IPS-NIHi11 (cell line): ENCODE measurements at regions not wholly inside any gene's neighbourhood (a gene's known extent, or its start where the extent isn't known, plus 50 kb on each side); places are given as distances from the start of the nearest gene placed in this dataset.
"Not testable (repeated sequence)": the region's sequence is repeated elsewhere in the genome, so short reads cannot be mapped to it uniquely, and the experiment has no call there.

Experiments
- DNase-seq: peaks from one replicate; pipeline ENCODE4 v3.0.0; 2012; ENCODE audit warnings: mixed read lengths, low spot score

DNA sequence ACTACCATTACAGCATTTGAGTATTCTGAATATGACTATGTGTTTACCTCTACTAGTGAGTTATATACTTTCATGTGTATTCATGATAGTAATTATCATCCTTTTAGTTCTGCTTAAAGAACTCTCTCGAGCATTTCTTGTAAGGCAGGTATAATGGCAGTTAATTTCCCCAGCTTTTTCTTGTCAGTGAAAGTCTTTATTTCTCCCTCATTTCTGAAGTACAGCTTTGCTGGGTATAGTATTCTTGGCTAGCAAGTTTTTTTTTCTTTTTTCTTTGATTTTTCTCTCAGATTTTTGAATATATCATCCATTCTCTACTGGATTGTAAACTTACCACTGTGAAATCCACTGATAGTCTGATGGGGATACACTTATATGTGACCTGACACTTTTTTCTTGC is 165.9 kb upstream of the ARHGAP5 start:
- no peak for DNase-seq

DNA sequence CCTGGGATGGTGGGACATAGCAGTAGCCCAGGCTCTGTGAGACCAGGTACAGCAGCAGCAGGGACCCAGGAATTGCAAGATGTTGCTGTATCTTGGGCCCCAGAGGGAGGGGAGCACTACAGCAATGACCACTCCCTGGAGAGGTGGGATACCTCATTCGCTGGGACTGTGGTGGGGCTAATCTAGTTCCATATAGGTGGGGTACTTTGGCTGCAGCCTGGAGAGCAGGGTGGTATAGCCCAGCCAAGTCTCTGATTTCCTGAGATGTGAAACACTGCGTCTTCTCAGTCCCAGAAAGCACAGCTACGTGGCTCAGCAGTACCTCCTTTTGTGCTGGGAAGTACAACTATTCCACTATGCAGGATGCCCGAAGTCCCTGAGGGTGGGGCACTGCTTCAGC is 163.7 kb upstream of the ARHGAP5 start:
- DNase-seq, result no peak

DNA sequence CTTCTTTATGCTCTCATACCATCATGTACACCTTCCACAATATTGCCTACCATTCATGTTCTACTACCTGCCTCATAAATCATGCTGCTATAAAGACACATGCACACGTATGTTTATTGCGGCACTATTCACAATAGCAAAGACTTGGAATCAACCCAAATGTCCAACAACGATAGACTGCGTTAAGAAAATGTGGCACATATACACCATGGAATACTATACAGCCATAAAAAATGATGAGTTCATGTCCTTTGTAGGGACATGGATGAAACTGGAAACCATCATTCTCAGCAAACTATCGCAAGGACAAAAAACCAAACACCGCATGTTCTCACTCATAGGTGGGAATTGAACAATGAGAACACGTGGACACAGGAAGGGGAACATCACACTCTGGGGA is 158.8 kb upstream of the ARHGAP5 start:
- DNase-seq, result not testable (repeated sequence)

DNA sequence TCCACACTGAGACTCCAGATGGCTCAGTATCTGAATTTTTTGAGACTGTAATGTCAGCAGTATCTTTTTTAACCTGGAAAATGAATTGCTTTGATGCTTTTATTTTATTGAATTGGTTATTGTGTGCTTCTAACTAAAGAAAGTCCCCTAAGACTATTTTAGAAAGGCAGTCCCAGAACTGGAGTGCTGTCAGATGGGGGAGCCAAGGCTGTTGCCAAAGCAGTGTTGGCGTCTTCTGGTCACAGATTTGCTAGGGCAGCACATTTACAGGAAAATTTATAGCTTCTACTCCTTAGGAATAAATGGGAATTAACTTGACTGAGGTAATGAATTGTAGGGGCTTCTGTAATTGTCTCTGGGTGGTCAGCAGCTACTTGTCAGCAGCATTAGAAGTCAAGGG is 157.1 kb upstream of the ARHGAP5 start:
- DNase-seq, result no peak

DNA sequence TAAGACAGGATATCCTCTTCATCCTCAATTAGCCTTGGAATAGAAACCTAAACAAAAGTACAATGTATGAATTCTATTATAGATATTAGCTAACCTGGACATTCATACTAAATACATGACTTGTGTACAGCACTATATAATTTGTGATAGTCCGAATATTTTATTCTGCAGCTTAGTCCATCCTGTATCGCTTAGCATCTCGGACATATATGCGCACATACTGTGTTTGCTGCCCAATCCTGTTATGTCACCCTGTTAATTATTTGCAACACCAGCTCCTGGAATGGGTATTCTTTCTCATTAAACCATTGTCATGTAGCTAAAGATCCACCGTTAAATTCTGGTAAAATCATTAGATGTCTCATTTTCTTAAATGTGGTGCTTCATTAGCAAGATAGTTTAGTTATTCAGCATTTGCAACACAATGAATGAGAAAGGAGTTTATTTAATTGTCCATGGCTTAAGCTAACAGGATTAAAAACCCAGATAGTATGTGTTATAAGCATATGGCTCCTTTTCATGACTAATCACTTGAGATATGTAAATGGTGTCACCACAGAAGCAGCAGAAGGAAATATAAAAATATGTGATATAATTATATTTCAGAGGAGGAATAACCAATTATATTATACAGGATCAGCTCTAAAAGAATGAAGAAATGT is 156.0 kb upstream of the ARHGAP5 start:
- no peak for DNase-seq

DNA sequence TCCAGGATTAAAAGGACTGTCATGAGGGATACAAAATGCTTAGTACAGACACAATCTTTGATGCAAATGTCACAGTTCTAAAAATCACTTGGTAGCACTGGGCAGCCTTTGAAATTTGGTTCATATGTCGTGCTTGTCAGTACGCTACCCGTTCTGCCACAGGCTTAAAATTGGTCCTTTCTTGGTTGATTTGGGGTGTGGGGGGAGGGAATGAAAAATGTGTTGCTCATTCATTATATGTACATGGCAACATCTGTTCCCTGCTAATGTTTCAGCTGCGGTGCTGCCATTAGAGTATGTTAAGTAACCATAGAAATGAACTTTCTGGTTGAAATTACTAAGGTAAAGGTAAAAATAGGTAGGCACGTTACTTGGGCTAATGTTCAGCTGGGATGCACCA is 155.4 kb upstream of the ARHGAP5 start:
- no peak for DNase-seq

DNA sequence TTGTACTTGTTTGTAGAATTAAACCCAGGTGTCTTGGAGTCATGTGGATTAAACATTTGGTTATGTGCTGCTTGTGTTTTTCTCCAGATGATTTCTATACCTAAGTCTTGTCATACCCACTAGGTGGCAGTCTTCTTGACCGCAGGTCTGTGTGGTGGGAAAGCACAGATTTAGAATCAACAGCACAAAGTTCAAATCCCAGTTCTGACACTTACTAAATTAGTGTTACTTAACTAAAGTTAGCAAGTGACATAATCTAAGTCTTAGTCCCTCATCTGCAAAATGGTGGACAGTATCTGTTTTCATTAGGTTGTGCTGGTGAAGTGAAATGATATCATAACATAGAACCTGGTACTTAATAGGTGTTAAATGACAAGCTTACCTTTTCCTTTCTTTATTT is 151.0 kb upstream of the ARHGAP5 start:
- peak; percentile 60 for DNase-seq

DNA sequence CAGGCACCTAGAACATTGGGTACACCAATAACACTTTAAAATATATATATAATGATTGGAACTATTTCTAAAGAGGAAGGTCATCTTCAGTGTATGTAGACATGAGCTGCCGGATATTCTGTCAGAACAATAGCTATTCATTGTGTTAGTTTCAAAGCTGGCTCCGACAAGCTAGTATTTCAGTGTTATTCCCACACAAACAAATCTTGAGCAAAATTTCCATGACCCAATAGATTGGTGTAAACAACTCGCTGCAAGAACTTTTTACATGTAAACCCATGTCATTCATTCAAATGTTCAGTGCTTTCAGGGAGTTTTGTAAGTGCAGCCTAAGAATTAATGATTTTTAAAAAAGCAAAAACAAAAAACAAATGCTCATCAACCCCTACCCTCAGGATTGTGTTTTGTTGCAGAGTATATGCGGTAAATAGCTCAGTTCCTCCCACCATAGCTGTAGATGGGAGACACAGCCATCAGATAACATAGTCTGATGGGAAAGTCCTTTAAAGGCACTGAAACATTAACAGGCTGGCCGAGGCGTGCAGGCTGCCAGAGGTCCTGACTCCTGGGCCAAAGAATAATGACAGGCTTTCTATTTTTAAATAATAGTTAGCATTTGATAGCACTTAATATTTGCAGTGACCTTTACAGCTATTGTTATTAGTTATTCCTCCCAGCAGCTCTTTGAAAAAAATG is 150.3 kb upstream of the ARHGAP5 start:
- no peak for DNase-seq

DNA sequence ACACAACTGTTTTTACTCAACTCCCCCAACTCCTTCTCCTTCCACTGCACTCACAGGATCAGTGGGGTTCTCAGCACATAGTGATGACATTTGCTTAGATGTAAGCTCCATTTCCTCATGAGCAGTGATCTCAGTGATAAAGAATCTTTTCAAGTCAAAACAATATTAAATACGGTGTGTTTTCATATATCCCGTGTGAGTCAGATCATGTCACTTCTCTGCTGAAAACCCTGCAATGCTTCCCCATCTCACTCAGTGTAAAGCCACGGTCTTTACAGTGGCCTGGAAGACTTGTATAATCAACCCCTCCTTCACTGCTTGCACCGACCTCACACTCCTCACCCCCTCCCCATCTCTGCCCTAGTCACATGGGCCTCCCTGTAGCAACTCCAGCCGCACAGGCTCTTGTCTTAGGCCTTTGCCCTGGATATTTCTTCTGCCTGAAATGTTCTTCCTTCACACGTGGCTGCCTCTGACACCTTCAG is 149.7 kb upstream of the ARHGAP5 start:
- DNase-seq, result peak; percentile 50

DNA sequence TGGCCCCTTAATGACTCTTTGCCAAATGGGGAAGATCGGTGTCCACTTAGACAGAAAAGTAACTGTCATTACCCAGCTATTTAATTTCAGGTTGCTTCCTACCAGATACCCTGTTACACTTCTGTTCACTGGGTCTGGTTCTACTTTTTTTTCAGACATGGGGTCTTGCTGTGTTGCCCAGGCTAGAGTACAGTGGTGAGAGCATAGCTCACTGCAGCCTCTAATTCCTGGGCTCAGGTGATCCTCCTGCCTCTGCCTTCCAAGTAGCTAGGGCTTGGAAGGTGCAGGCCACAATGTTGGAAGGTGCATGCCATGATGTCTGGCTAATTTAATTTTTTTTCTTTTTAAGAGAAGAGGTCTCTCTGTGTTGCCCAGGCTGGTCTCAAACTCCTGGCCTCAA is 147.0 kb upstream of the ARHGAP5 start:
- no peak for DNase-seq

DNA sequence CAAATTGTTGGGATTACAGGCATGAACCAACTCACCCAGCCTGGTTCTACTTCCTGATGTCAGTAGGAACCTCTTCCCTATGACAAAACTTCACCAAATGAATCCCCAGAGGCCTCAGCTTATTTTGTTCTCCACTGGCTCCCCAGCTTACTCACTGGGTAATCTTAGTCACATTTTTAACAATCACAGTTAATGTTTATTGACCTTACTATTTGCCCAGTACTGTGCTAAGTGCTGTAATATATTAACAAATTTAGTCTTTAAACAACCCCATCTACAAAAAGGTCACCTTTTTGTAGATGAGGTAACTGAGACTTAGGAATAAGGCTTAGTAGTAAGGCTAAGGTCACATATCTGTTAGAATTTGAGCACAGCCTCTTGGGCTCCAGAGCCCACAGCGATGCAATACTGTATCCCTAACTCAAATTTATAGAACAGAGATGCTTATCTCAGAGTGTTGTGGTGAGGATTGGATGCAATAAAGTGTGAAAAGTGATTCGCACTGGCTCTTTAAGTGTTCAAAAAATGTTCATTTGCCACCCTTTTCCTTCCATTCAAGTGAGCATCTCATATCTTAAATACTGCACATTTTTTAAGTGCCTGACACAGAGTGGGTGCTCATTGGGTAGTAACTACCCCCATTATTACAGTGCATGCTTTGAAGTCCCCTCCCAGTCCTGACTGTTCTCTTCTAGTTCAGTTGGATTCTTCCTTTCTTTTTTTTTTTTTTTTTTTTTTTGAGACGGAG is 146.4 kb upstream of the ARHGAP5 start:
- DNase-seq, result no peak

DNA sequence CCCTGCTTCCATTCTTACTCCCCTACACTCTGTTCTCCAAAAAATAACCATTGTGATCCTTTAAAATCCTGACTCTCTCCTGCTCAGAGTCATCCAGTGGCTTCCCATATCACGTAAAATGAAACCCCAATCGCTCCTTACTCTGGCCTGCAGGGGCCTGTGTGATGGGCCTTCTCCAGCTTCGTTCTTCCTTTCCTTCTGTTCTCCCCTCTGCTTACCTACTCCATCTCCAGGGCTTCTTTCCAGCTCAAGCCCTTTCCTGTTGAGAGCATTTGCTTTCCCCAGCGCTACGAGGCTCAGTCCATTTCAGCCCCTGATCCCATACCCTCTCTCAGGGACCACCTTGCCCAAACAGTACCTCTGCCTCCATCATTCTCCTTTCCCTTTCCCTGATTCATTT is 144.4 kb upstream of the ARHGAP5 start:
- DNase-seq, result peak; percentile 21

DNA sequence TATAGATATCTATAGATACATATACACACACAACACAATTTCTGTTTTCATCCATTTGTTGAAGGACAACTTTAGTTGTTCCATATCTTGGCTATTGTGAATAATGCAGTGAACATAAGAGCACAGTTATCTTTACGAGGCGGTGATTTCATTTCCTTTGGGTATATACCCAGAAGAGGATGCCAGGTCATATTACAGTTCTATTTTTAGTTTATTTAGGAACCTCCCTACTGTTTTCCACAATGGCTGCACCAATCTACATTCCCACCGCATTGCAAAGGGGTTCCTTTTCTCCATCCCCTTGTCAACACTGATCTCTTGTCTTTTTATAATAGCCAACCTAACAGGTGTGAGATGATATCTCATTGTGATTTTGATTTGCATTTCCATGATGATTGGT is 143.4 kb upstream of the ARHGAP5 start:
- no peak for DNase-seq

DNA sequence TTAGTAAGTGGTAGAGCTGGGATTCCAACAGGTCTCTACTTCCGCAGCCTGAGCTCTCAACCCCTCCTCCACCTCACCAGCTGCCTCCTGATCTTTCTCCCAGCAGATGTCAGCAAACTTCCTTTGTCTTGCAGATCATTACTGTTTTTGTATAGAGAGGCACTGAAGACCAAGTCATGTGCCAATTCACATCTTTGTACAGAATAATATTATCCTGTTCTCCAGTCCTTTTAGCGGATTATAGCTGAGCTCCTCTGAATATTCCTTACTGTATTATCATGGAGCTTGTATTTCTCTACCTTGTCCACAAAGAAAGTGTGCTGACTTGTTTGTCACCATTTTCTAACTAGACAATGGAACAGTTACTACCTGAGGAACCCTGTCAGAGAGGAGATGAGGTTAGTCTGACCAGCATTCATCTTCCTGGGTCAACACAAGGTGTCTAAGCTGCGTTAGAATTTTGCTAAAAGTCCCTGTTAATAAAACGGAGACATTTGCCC is 142.3 kb upstream of the ARHGAP5 start:
- peak; percentile 59 for DNase-seq

DNA sequence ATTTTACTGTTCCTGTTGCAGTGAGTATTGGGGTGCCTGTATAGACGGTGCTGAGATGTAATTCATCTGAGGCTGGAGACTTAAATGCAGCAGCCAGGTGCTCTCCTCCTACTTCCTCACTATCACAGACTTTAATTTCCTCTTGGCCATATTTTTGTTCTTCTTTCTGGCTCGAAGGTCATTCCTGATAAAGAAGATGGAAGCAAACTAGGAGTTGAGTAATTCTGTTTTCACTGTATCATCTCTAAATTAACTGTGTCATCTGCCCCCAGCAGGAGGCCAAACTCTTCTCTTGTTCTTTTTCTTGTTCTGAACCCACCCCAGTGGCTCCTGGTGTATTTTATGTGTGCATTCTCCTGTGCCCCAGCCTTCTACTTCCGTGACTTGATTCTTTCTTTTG is 141.7 kb upstream of the ARHGAP5 start:
- no peak for DNase-seq

DNA sequence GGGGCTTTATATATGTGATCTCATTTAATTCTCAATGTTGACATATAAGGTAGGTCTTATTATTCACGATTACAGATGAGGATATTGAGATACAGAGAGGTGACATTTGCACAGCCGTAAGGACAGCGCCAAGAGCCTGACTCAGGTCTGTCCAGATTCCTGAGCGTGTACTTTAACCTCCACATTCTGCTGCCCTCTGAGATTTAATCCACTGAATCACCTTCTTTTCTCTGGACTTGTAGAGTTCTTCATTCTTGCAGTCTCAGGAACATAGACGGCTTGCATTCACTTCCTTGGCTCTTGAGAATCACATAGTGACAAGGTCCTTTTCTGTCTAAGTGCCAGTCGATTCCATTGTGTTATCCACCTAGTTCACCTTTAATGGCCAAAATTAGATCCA is 141.0 kb upstream of the ARHGAP5 start:
- no peak for DNase-seq

DNA sequence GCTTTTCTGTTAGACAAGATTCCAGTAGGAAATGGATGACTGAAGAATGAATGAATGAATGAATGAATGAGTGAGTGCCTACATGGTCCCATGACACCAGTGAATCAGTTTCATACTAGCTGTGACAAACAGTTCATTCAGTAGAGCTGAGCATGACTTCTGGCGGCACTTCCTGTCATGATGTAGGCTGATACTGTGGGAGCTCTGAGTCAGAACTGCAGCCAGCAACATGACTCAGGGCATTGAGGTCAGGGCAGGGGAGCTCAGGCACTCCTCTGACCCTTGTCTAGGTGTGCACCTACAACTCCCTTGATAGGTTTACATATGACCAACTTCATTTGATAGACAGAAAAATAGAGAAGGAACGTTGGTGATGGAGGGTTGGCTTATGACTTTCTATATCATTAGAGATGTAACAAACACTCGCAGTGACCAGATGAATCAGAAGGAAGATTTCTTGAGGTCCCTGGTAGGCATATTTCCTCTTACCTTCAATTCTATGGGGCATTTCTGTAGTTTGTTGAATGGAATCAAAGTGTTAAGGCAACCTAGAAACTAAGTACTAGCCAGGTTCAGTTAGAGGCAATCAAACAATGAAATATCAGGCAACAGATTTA is 139.3 kb upstream of the ARHGAP5 start:
- DNase-seq, result no peak

DNA sequence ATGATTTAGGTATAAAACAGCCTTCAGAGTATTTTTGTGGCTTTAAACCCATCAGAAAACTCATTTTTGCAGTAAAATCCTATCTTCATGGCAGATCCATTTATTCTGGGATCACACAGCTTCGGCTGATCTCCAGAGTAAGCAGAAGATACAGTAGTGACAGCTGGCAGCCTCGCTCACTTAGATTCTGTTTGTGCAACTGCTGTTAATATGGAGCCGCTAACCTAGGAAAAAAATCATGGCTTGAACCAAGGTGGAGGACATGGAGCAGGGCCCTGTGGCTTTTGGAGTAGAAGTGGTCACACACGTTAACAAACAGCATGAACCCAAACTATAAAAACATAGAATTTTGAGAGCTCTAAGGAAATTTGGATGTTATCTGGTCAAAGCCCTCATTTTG is 137.2 kb upstream of the ARHGAP5 start:
- DNase-seq, result no peak

DNA sequence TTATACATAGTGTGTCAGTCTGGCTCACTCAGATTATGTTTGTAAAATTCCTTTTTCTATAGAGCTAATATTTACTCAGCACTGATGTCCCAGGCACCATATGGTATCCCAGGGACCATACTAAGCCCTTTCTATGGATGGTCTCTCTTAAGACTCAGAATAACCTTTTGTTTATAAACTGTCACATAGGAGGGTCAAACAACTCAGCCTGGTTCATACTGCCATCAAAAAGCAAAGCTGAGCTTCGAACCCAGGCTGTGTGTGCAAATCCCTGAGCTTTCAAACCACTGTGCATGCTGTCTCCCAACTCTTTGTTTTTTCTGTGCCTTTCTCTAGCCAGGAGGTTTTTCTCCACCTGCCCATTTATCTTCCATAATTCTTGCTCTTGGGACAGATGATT is 135.6 kb upstream of the ARHGAP5 start:
- DNase-seq, result no peak

DNA sequence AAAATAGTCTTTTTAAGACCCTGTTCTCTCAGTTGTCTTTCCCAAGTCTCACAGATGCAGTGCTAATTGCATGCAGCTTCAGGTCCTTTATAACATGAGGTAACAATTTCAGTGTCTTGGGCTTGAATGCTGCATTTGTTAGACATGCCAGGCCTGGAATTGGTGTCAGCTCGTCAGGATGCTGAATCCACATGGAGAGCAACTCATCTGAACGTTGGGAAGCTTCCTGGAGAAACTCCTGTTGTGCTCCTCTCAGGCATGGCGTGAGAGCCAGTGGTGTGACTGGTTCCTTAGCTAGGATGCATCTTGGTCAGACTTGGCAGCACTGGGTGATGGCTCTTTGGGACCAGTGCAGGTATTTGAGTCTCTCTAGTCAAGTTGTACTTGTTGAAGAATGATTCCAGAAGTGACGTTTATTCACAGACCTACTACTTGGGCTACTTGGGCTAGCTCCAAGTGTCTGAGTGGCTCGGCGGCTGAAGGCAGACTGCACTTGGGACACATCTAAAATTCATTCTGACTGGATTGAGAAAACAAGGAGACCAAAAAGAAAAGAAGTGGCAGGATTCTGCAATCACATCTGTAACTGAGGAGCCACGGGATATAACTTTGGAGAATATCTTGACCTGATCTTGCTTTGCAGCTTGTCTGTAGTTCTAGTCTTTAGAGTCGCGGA is 134.8 kb upstream of the ARHGAP5 start:
- no peak for DNase-seq

DNA sequence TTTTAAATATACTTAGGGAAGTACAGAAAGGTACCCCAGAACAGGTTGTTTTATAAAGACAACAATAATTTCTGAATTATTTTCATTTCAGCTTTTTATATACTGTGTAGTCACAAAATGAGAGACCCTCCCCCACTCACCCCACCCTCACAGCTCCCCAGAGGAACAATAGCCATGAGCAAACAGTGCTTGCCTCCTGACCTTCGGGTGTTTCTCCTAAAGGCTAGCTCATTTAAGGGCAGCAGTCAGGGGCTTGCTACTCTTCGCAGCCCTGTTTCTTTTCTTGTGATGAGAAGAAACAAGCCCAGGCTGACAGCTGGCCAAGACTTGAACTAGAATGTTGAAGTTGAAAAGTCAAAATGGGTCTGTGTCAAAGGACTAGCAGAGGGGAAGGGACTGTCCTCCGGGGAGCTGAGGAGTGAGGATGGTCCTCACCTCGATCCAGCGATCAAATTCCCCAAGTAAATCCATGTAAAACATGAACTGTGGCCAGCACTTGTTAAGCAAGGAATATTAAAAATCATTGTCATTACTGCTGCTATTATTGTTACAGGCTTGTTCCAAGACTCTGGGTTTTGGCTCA is 133.8 kb upstream of the ARHGAP5 start:
- DNase-seq, result no peak

DNA sequence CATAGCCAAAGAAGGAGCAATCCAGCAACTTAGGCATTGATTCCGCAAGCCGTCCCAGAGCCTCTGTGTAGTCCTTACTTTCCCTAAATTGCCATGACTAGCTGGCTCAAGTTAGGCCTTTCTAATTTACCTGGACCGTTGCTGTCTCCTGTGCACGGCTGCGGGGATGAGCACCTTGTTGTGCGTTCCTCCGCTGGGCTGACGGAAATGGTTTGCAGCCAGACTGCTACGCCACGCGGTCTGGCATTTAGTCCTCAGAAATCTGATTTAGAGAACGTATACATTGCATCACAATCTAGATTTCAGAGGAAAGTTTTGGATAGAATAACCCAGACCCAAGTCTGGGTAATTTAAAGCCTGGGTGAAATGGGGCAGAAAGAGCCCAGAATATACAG is 133.2 kb upstream of the ARHGAP5 start:
- DNase-seq, result no peak
